RWPE2 (cell line): ENCODE measurements at regions not wholly inside any gene's neighbourhood (a gene's known extent, or its start where the extent isn't known, plus 50 kb on each side); places are given as distances from the start of the nearest gene placed in this dataset.

ENCODE experiments used
- ATAC-seq: fragments of 200-7000 bp; cut with Tn5 transposase; 3 replicates; pipeline ENCODE4 v1.9.1; 2021; ENCODE audit warnings: low read depth
- DNase-seq: peaks from one replicate; pipeline ENCODE4 v3.0.0-alpha.2; 2020; ENCODE audit warnings: low spot score
- H3K27ac ChIP-seq: fragments of 450-650 bp; 2 replicates; pipeline ENCODE4 v1.5.1; 2017; ENCODE audit warnings: mild to moderate bottlenecking; ENCODE audit not compliant: poor library complexity, severe bottlenecking
- H3K27me3 ChIP-seq: fragments of 250-450 bp; sonication (Bioruptor Pico); 2 replicates; pipeline ENCODE4 v1.5.1; 2021; ENCODE audit warnings: mild to moderate bottlenecking, moderate library complexity; ENCODE audit not compliant: insufficient read depth, poor library complexity, severe bottlenecking
- H3K36me3 ChIP-seq: fragments of 250-450 bp; sonication (Bioruptor Pico); 2 replicates; pipeline ENCODE4 v1.5.1; 2020; ENCODE audit warnings: low read depth, mild to moderate bottlenecking, moderate library complexity
- H3K4me1 ChIP-seq: fragments of 250-450 bp; sonication (Bioruptor Pico); 2 replicates; pipeline ENCODE4 v1.5.1; 2021; ENCODE audit warnings: mild to moderate bottlenecking, moderate library complexity; ENCODE audit not compliant: insufficient read depth, poor library complexity, severe bottlenecking
- H3K4me3 ChIP-seq: fragments of 250-450 bp; sonication (Bioruptor Pico); 2 replicates; pipeline ENCODE4 v1.5.1; 2021; ENCODE audit warnings: mild to moderate bottlenecking, moderate library complexity; ENCODE audit not compliant: severe bottlenecking
- H3K9me3 ChIP-seq: fragments of 250-450 bp; sonication (Bioruptor Pico); 2 replicates; pipeline ENCODE4 v1.5.1; 2021; ENCODE audit warnings: mild to moderate bottlenecking, moderate library complexity; ENCODE audit not compliant: severe bottlenecking
- TF ChIP-seq, protein P1 (sequence below): fragments of 450-650 bp; IDR thresholded peaks from one replicate; pipeline ENCODE4 v1.5.1; 2017; ENCODE audit warnings: mild to moderate bottlenecking, moderate library complexity; ENCODE audit not compliant: poor library complexity, severe bottlenecking

DNA sequence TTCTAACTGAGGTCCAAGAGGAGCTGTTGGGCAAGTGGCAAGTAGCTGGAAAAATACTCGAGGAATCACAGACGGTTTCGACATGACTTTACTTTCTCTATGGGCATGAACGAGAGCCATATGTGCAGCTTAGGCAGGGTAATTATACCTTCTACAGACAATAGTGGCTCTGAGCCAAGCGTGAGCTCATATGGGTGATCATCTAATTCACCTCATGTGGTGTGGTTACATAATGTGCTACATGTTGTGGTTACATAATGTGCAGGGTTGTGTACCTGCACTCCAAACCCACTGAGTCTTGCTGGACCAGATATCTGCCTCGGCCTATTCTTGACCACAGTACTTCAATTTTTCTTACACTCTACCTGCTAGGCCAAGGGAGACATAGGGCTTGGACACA is 771.7 kb upstream of the EYS start:
- DNase-seq: no peak

DNA sequence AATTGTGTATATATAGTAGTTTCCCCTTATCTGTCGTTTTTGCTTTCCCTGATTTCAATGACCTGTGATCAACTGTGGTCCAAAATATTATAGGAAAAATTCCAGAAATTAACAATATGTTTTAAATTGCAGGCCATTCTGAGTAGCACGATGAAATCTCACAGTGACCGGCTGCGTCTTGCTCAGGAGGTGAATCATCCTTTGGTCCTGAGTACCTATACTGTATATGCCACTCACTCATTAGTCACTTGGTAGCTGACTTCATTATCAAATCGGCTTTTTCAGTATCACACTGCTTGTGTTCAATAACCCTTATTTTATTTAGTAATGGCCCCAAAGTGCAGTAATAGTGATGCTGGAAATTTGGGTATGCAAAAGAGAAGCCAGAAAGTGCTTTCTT is 728.3 kb upstream of the EYS start:
- ATAC-seq (peak; percentile 96), DNase-seq (no peak)
- Histone ChIP-seq H3K4me3 (no peak overlapping the region), H3K27me3 (no peaks in the 10 kb centered on the region), H3K4me1 (peaks cover 4% of the 10 kb centered on the region), H3K27ac (no peak overlapping the region), H3K9me3 (no peaks in the 10 kb centered on the region), H3K36me3 (no peaks in the 10 kb centered on the region)
- TF ChIP-seq, protein P1, sequence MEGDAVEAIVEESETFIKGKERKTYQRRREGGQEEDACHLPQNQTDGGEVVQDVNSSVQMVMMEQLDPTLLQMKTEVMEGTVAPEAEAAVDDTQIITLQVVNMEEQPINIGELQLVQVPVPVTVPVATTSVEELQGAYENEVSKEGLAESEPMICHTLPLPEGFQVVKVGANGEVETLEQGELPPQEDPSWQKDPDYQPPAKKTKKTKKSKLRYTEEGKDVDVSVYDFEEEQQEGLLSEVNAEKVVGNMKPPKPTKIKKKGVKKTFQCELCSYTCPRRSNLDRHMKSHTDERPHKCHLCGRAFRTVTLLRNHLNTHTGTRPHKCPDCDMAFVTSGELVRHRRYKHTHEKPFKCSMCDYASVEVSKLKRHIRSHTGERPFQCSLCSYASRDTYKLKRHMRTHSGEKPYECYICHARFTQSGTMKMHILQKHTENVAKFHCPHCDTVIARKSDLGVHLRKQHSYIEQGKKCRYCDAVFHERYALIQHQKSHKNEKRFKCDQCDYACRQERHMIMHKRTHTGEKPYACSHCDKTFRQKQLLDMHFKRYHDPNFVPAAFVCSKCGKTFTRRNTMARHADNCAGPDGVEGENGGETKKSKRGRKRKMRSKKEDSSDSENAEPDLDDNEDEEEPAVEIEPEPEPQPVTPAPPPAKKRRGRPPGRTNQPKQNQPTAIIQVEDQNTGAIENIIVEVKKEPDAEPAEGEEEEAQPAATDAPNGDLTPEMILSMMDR: no peak

More for the DNA sequence above, 771.7 kb upstream of the EYS start:
- ATAC-seq: no peak
- Histone ChIP-seq H3K4me1 (no peaks in the 10 kb centered on the region), H3K27ac (no peak overlapping the region), H3K36me3 (no peaks in the 10 kb centered on the region), H3K9me3 (no peaks in the 10 kb centered on the region), H3K4me3 (no peak overlapping the region), H3K27me3 (no peaks in the 10 kb centered on the region)
- TF ChIP-seq, protein P1: no peak

DNA sequence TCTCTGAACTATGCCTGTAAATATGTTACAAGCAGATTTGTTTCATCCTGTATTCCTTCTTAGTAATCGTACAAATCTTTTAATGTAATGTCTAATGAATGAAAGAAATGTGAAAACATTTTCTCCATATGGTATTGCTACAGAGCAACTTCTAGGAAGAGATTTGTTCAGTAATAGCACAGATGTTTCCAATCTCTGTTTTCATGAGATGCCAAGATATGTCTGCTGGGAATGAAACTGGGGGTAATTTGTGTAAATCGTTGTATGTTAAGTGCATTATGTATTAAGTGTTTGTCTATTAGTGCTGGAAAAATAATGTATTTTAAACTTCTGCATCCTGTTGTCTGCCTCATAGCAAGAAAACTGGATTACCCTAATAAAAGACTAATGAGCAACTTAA is 722.2 kb upstream of the EYS start:
- Histone ChIP-seq H3K4me3 (no peak overlapping the region), H3K9me3 (no peaks in the 10 kb centered on the region), H3K36me3 (no peaks in the 10 kb centered on the region), H3K27me3 (no peaks in the 10 kb centered on the region), H3K27ac (no peak overlapping the region), H3K4me1 (no peaks in the 10 kb centered on the region)
- ATAC-seq (no peak), DNase-seq (no peak)
- TF ChIP-seq, protein P1: no peak

DNA sequence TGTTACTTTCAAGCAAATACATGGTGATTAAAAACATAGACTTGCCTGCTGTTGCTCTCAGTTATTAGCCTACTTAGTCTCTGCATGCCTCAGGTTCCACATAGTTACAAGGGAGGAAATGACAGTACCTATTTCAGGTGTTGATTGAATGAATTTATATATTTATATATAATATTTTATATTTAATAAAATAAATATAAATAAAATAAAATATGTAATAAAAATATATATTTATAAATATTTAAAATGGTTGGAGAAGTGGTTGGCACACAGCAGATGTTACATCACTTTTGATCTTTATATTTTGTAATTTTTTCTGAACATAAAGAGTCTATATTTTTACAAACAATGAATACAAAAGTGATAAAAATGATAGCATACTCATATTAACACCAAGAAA is 716.0 kb upstream of the EYS start:
- DNase-seq (no peak), ATAC-seq (no peak)
- Histone ChIP-seq H3K27ac (no peak overlapping the region), H3K36me3 (no peaks in the 10 kb centered on the region), H3K4me1 (no peaks in the 10 kb centered on the region), H3K27me3 (peaks cover 7% of the 10 kb centered on the region), H3K9me3 (no peaks in the 10 kb centered on the region), H3K4me3 (no peak overlapping the region)
- TF ChIP-seq, protein P1: no peak

DNA sequence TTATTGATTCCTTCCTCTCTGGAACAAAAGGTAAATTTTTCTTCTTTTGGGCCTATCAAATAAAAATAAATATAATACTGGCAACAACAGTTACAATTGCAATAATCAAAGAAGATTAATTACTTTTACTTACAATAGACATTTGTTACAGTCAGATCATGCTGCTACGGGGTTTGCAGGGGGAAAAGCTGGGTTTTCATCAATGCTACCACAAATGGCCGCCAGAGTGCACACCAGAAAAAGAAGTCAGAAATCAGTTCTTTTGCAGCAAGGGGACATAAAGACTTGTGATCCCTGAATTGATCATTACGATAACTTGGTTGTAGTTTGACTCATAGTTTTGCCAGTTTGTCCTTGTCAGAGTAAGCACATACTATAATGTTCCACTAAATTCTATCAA is 714.5 kb upstream of the EYS start:
- Histone ChIP-seq H3K4me1 (no peaks in the 10 kb centered on the region), H3K27ac (no peak overlapping the region), H3K4me3 (no peak overlapping the region), H3K27me3 (peaks cover 7% of the 10 kb centered on the region), H3K9me3 (no peaks in the 10 kb centered on the region), H3K36me3 (no peaks in the 10 kb centered on the region)
- TF ChIP-seq, protein P1: peak; percentile 40
- DNase-seq: no peak
- ATAC-seq: no peak
